RWPE2 (cell line): ENCODE measurements at regions not wholly inside any gene's neighbourhood (a gene's known extent, or its start where the extent isn't known, plus 50 kb on each side); places are given as distances from the start of the nearest gene placed in this dataset.
"Not testable (repeated sequence)": the region's sequence is repeated elsewhere in the genome, so short reads cannot be mapped to it uniquely, and the experiment has no call there.

Experiments
- ATAC-seq: fragments of 200-7000 bp; cut with Tn5 transposase; 3 replicates; pipeline ENCODE4 v1.9.1; 2021; ENCODE audit warnings: low read depth
- DNase-seq: peaks from one replicate; pipeline ENCODE4 v3.0.0-alpha.2; 2020; ENCODE audit warnings: low spot score
- H3K27ac ChIP-seq: fragments of 450-650 bp; 2 replicates; pipeline ENCODE4 v1.5.1; 2017; ENCODE audit warnings: mild to moderate bottlenecking; ENCODE audit not compliant: poor library complexity, severe bottlenecking
- H3K27me3 ChIP-seq: fragments of 250-450 bp; sonication (Bioruptor Pico); 2 replicates; pipeline ENCODE4 v1.5.1; 2021; ENCODE audit warnings: mild to moderate bottlenecking, moderate library complexity; ENCODE audit not compliant: insufficient read depth, poor library complexity, severe bottlenecking
- H3K36me3 ChIP-seq: fragments of 250-450 bp; sonication (Bioruptor Pico); 2 replicates; pipeline ENCODE4 v1.5.1; 2020; ENCODE audit warnings: low read depth, mild to moderate bottlenecking, moderate library complexity
- H3K4me1 ChIP-seq: fragments of 250-450 bp; sonication (Bioruptor Pico); 2 replicates; pipeline ENCODE4 v1.5.1; 2021; ENCODE audit warnings: mild to moderate bottlenecking, moderate library complexity; ENCODE audit not compliant: insufficient read depth, poor library complexity, severe bottlenecking
- H3K4me3 ChIP-seq: fragments of 250-450 bp; sonication (Bioruptor Pico); 2 replicates; pipeline ENCODE4 v1.5.1; 2021; ENCODE audit warnings: mild to moderate bottlenecking, moderate library complexity; ENCODE audit not compliant: severe bottlenecking
- H3K9me3 ChIP-seq: fragments of 250-450 bp; sonication (Bioruptor Pico); 2 replicates; pipeline ENCODE4 v1.5.1; 2021; ENCODE audit warnings: mild to moderate bottlenecking, moderate library complexity; ENCODE audit not compliant: severe bottlenecking
- CTCF ChIP-seq: fragments of 450-650 bp; IDR thresholded peaks from one replicate; pipeline ENCODE4 v1.5.1; 2017; ENCODE audit warnings: mild to moderate bottlenecking, moderate library complexity; ENCODE audit not compliant: poor library complexity, severe bottlenecking

- TF ChIP-seq CTCF: no peak
- peaks cover 7% of the 10 kb centered on the region for H3K27me3 ChIP-seq
- H3K36me3 ChIP-seq: no peaks in the 10 kb centered on the region
- H3K27ac ChIP-seq: no peak overlapping the region
- ATAC-seq: no peak
- no peaks in the 10 kb centered on the region for H3K4me1 ChIP-seq
- H3K9me3 ChIP-seq: no peaks in the 10 kb centered on the region
- DNase-seq: no peak
- H3K4me3 ChIP-seq: no peak overlapping the region
Measured at GRCh38 chr9:135359764-135360163, 119.8 kb upstream of the PPP1R26 start.

- no peak for ATAC-seq
- no peak for TF ChIP-seq CTCF
Measured at GRCh38 chr9:135360617-135361016, 119.0 kb upstream of the PPP1R26 start.

DNA sequence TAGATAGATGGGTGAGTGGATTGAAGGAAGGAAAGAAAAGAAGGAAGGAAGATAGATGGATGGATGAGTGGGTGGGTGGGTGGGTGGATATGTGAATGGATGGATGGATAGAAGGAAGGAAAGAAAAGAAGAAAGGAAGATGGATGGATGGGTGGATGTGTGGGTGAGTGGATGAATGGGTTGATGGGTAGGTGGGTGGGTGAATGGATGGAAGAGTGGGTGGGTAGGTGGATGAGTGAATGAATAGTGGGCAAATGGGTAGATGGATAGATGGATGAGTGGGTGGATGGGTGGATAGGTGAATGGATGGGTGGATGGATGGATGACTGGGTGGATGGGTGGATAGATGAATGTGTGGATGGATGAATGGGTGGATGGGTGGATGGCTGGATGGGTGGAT, 117.9 kb upstream of the PPP1R26 start:
- not testable (repeated sequence) for ATAC-seq, DNase-seq, H3K27me3 ChIP-seq

More at GRCh38 chr9:135360617-135361016, 119.0 kb upstream of the PPP1R26 start:
- no peaks in the 10 kb centered on the region for H3K9me3 ChIP-seq
- H3K27me3 ChIP-seq: no peaks in the 10 kb centered on the region
- no peaks in the 10 kb centered on the region for H3K36me3 ChIP-seq
- no peak for DNase-seq
- H3K4me3 ChIP-seq: no peak overlapping the region
- no peak overlapping the region for H3K27ac ChIP-seq
- no peaks in the 10 kb centered on the region for H3K4me1 ChIP-seq

DNA sequence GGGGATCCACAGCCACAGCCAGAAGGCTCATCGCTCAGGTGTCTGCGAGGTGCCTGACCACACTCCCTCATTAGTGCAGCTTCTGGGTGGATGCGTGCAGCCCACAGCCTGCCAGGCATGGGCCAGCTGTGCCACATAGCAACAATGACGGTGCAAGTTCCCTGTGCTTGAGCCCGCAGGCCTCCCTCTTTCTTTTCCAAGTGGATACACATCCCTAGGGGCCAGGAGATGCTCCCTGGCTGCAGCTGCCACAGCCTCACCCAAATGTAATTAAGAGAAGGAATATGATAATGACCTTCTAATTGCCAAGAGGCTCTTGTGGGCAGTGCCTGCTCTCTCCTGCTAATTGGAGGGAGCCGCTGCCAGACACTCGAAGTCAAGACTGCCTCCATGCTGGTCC, 116.0 kb upstream of the PPP1R26 start:
- Histone ChIP-seq H3K4me3 (no peak overlapping the region), H3K4me1 (no peaks in the 10 kb centered on the region), H3K36me3 (no peaks in the 10 kb centered on the region), H3K9me3 (no peaks in the 10 kb centered on the region), H3K27ac (no peak overlapping the region), H3K27me3 (no peaks in the 10 kb centered on the region)
- TF ChIP-seq CTCF: no peak
- no peak for ATAC-seq
- no peak for DNase-seq

More for the DNA sequence above, 117.9 kb upstream of the PPP1R26 start:
- H3K36me3 ChIP-seq, H3K4me3 ChIP-seq, H3K4me1 ChIP-seq, H3K9me3 ChIP-seq, H3K27ac ChIP-seq: not testable (repeated sequence)

DNA sequence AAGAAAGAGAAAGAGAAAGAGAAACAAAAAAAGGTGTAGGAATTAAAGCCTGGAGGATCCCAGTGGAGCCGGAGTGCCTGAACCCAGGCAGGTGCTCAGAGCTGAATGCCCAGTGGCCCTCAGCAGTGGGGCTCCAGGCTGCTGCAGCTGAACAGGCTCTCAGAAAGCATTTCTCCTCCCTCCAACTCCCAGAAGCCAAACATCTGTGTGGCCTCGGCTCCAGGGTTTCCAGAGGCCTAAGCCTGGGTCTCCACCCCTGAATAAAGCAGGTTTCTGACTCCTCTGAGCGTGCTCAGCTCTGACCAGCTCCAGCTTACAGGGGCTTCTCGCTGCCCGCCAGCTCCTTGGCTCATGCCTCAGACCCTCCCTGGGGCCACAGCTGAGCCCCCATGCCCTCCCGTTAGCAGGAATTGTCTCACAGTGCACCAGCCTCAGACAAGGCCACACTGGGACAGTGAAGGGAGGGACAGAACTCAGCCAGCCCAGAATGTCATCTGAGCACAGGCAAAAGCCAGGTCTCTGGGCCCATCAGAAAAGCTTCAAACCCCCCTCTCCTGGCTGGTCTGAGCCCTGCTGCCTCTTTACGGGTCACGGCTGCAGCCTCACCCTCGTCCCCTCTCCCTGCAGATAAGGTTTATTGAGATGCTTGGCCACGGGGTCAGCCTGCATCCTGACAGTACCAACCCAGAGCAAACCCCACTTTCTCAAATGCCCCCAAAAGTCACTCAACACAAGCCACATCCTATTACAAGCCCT, 114.4 kb upstream of the PPP1R26 start:
- no peaks in the 10 kb centered on the region for H3K9me3 ChIP-seq
- DNase-seq (no peak), ATAC-seq (no peak)
- H3K27ac ChIP-seq: no peak overlapping the region
- no peaks in the 10 kb centered on the region for H3K4me1 ChIP-seq
- H3K36me3 ChIP-seq: no peaks in the 10 kb centered on the region
- H3K27me3 ChIP-seq: no peaks in the 10 kb centered on the region
- no peak overlapping the region for H3K4me3 ChIP-seq
- no peak for TF ChIP-seq CTCF
